ENCODE measurements at regions not wholly inside any gene's neighbourhood (a gene's known extent, or its start where the extent isn't known, plus 50 kb on each side); places are given as distances from the start of the nearest gene placed in this dataset.

- H3K79me1 ChIP-seq (ENCODE audit: low read depth, low read length): no peaks in the 10 kb centered on the region
- ChIA-PET POLR2A (ENCODE audit: partially characterized antibody) (no interaction called here), CTCF (ENCODE audit: partially characterized antibody) (no interaction called here)
- H2AFZ ChIP-seq (ENCODE audit: low read length): no peak overlapping the region
- H3K9ac ChIP-seq (replicated peaks in 1 of 4; ENCODE audit: extremely low read depth in 1 of 4, low read depth in 3 of 4, low read length in 3 of 4): no peak overlapping the region
- H3K4me1 ChIP-seq (replicated peaks in 1 of 4; ENCODE audit: control insufficient read depth in 3 of 4, insufficient read depth in 4 of 4, low read length in 3 of 4): no peaks in the 10 kb centered on the region
- no peak overlapping the region for H2BK15ac ChIP-seq (ENCODE audit: low read length)
- no peak overlapping the region for H2AK5ac ChIP-seq (ENCODE audit: low read depth, low read length)
- no peaks in the 10 kb centered on the region for H3K23me2 ChIP-seq (ENCODE audit: low read depth, low read length)
- H2BK20ac ChIP-seq (ENCODE audit: low read length): no peak overlapping the region
- H3K27me3 ChIP-seq (replicated peaks in 1 of 4; ENCODE audit: control insufficient read depth in 3 of 4, extremely low read depth in 1 of 4, insufficient read depth in 3 of 4, low read length in 3 of 4): no peaks in the 10 kb centered on the region
- H2BK120ac ChIP-seq (replicated peaks; ENCODE audit: low read depth, low read length): no peak overlapping the region
- no peak overlapping the region for H3K23ac ChIP-seq (ENCODE audit: insufficient read length)
- FAIRE-seq (no peak), DNase-seq (ENCODE audit: low read depth in 1 of 2, low spot score in 2 of 2) (no peak)
- H3K4me3 ChIP-seq (ENCODE audit: extremely low read depth in 1 of 4, insufficient read depth in 2 of 4, low read depth in 3 of 4, low read length in 4 of 4): no peak overlapping the region
- no peak overlapping the region for H4K8ac ChIP-seq (ENCODE audit: extremely low read depth, insufficient read depth, low read length)
- H3K56ac ChIP-seq (replicated peaks; ENCODE audit: insufficient read length, low read depth, low read length): no peak overlapping the region
- no peak overlapping the region for H3K27ac ChIP-seq (ENCODE audit: low read depth, low read length)
- H2BK12ac ChIP-seq (ENCODE audit: low read depth, low read length): no peak overlapping the region
- no peaks in the 10 kb centered on the region for H4K20me1 ChIP-seq (replicated peaks in 1 of 2; ENCODE audit: control insufficient read depth in 1 of 2, insufficient read depth in 2 of 2, low read length in 2 of 2)
- no peaks in the 10 kb centered on the region for H3K79me2 ChIP-seq (ENCODE audit: control insufficient read depth in 1 of 2, insufficient read depth in 2 of 2, low read length in 2 of 2)
- no peak overlapping the region for H3K18ac ChIP-seq (ENCODE audit: extremely low read depth, low read length)
- no peak overlapping the region for H3K4me2 ChIP-seq (ENCODE audit: insufficient read depth in 1 of 2, low read depth in 2 of 2, low read length in 2 of 2)
- 83% methylated on average over 1 of the region's 1 CpG; no CpG with 5 or more reads in 1 of the 2 experiments for WGBS, 2 experiments (ENCODE audit: extremely low coverage in 1 of 2, insufficient coverage in 1 of 2, insufficient read length in 1 of 2, insufficient replicate concordance in 2 of 2, low coverage in 1 of 2, low lambda C conversion rate in 2 of 2, missing lambda C conversion rate in 1 of 2)
- no peaks in the 10 kb centered on the region for H3K9me3 ChIP-seq (ENCODE audit: insufficient read depth in 2 of 2, low read depth in 1 of 2, low read length in 1 of 2)
- TF ChIP-seq JUN (IDR thresholded peaks at IDR 0.05; ENCODE audit: low read depth, low read length) (no peak), BACH1 (IDR thresholded peaks at IDR 0.05; ENCODE audit: low read length) (no peak), YY1 (IDR thresholded peaks at IDR 0.05; ENCODE audit: low read depth, low read length) (no peak), POLR2AphosphoS5 (IDR thresholded peaks at IDR 0.05; ENCODE audit: low read depth, low read length) (no peak), GTF2F1 (IDR thresholded peaks at IDR 0.05; ENCODE audit: borderline replicate concordance, low read depth, low read length) (no peak), HDAC2 (IDR thresholded peaks at IDR 0.05; ENCODE audit: borderline replicate concordance in 1 of 2, low read depth in 2 of 2, low read length in 2 of 2) (no peak), CBX5 (IDR thresholded peaks at IDR 0.05; ENCODE audit: low read depth, low read length) (no peak), CHD1 (IDR thresholded peaks at IDR 0.05; ENCODE audit: low read depth, low read length) (no peak), RAD21 (IDR thresholded peaks at IDR 0.05 in 1 of 2, conservative IDR thresholded peaks at IDR 0.05 in 1 of 2; ENCODE audit: low read depth in 2 of 2, low read length in 2 of 2) (no peak), E2F6 (IDR thresholded peaks at IDR 0.05) (no peak), CEBPB (IDR thresholded peaks at IDR 0.05; ENCODE audit: low read depth, low read length) (no peak), ATF2 (IDR thresholded peaks at IDR 0.05; ENCODE audit: low read length) (no peak), POU5F1 (IDR thresholded peaks at IDR 0.05; ENCODE audit: low read depth, low read length) (no peak)
- no peak overlapping the region for H4K5ac ChIP-seq (ENCODE audit: insufficient read length, low read depth, low read length)
- H3K14ac ChIP-seq (ENCODE audit: insufficient read length): no peak overlapping the region
- H3K4ac ChIP-seq (replicated peaks; ENCODE audit: insufficient read length, low read depth, low read length): no peak overlapping the region
- H3K36me3 ChIP-seq (ENCODE audit: control insufficient read depth in 2 of 4, insufficient read depth in 4 of 4, low read length in 3 of 4): no peaks in the 10 kb centered on the region
- no peak overlapping the region for H2BK5ac ChIP-seq (ENCODE audit: low read depth, low read length)
- no peak overlapping the region for H4K91ac ChIP-seq (replicated peaks; ENCODE audit: insufficient read length, low read length)
Observed at GRCh38 chr5:86170194-86170593, 447.5 kb upstream of the COX7C start.

Data from H1 (cell line).